ENCODE measurements at regions not wholly inside any gene's neighbourhood (a gene's known extent, or its start where the extent isn't known, plus 50 kb on each side); places are given as distances from the start of the nearest gene placed in this dataset.

DNA sequence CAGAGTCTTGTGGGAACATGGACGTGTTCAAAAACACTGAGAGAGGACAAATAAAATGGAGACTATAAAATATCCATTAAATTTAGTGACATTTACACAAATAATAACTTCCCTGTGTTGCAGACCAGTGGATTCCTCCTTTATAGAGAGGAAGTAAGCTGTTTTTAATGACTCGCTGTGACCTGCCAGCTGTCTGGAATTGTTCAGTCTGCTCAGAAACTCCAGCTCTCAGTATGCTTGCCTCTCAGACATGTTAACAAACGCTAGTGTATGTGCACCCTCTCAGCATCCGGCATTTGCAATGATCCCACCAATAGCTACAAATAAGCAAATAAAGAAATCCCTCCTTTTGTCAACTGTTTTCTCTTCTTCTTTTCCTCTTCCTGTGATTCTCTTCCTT lies 158.0 kb upstream of the TCF21 start:
- TF ChIP-seq, protein P1, sequence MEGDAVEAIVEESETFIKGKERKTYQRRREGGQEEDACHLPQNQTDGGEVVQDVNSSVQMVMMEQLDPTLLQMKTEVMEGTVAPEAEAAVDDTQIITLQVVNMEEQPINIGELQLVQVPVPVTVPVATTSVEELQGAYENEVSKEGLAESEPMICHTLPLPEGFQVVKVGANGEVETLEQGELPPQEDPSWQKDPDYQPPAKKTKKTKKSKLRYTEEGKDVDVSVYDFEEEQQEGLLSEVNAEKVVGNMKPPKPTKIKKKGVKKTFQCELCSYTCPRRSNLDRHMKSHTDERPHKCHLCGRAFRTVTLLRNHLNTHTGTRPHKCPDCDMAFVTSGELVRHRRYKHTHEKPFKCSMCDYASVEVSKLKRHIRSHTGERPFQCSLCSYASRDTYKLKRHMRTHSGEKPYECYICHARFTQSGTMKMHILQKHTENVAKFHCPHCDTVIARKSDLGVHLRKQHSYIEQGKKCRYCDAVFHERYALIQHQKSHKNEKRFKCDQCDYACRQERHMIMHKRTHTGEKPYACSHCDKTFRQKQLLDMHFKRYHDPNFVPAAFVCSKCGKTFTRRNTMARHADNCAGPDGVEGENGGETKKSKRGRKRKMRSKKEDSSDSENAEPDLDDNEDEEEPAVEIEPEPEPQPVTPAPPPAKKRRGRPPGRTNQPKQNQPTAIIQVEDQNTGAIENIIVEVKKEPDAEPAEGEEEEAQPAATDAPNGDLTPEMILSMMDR (IDR thresholded peaks at IDR 0.05) = no peak
- TF ChIP-seq POLR2AphosphoS5 (IDR thresholded peaks at IDR 0.05) (no peak), POLR2A (IDR thresholded peaks at IDR 0.05) (no peak), EP300 (IDR thresholded peaks at IDR 0.05) (no peak)

Data from sigmoid colon (tissue), 4 donors.